Hematopoietic multipotent progenitor cell treated with erythropoietin and hydrocortisone succinate and interleukin-3 and kit ligand, for 8 days (in vitro differentiated cells): ENCODE measurements at regions not wholly inside any gene's neighbourhood (a gene's known extent, or its start where the extent isn't known, plus 50 kb on each side); places are given as distances from the start of the nearest gene placed in this dataset.
"Not testable (repeated sequence)": the region's sequence is repeated elsewhere in the genome, so short reads cannot be mapped to it uniquely, and the experiment has no call there.

ENCODE experiments used
- DNase-seq: peaks from one replicate; pipeline ENCODE4 v3.0.0-alpha.2; 2015

DNA sequence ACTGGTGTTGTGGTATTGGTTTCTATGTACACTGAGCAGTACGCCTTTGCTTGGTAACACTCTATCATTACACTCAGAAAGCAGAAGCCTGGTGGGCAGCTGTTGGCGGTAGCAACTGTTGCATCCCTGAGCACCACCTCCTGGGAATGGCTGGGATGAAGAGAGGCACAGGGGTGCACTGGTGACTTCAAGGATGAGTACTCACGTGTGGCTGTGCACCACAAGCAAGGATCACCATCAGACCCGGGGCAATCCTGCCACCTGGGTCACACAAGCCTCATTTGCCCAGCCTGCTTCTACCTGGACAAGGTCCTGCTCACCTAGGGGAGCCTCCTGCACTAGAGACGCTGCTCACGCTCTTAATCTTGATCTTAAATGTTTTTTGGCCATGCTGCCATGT, 336.4 kb downstream of the SI start:
- DNase-seq = no peak

DNA sequence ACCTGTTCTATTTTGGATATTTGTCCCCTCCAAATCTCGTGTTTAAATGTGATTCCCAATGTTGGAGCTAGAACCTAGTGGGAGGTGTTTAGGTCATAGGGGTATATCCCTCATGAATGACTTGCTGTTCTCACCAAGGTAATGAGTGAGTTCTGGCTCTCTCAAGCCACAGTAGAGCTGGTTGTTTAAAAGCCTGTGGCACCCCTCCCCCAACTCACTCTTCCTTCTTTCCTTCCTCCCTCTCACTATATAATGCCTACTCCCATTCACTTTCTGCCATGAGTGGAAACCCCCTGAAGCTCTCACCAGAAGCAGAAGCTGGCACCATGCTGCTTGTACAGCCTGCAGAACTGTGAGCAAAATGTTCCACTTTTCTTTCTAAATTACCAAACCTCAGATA, 341.1 kb downstream of the SI start:
- no peak for DNase-seq

DNA sequence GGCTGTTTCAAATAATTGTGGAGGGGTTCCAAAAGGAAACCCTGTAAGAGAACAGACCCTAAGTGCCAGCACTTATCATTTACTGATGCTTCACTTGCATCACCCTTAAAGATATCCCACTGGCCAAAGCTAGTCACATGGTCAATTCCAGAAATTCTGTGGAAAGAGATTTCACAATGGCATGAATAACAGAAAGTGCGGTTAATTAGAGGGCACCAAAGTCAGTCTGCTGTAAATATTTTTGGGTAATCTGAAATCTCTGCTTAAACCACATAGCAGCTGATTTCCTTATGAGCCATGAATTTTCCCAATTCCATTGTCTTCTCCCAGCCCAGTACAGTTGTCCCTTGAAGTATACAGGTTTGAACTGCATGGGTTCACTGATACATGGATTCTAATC, 346.1 kb downstream of the SI start:
- no peak for DNase-seq

DNA sequence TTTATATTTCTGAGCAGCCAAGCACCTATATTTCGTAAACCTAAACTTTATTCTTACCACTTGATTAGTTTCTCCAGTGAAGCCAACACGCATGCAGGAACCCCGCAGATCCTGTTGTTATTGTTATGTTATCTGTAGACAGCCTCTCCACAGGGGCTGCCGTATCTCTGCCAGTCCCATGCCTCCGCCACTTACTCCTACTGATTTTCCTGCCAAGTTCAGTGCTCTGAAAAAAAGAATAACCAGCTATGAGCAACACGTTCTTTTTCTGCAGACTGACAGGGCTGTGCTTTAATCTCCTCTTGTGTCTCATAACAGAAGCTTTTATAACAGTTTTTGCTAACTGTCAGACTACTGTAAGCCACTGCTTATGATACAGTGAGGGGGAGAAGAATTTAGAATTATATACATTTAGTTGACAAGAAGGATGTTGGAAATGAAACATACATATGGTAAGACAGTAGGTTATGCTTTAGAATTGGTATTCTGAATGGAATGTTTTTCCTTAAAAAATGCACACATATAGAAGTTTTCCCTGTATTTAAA, 347.4 kb downstream of the SI start:
- no peak for DNase-seq

DNA sequence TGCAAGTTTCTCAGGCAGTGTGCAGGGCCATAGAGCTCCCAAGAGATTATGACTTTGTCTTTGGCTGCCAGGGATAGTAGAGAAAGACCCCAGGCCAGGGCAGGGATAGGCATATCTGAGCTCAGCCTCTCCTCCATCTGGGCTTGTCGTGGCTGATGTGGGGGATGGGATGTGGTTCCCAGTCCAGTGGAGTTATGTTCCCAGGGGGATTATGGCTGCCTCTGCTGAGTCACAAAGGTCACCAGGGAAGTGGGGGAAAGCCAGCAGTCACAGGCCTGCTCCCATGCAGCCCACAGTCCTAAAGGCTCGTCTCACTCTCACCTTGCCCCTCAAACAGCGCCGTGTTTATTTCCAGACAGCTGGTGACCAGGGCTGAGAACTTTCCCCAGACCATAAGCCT, 354.9 kb downstream of the SI start:
- DNase-seq = no peak

DNA sequence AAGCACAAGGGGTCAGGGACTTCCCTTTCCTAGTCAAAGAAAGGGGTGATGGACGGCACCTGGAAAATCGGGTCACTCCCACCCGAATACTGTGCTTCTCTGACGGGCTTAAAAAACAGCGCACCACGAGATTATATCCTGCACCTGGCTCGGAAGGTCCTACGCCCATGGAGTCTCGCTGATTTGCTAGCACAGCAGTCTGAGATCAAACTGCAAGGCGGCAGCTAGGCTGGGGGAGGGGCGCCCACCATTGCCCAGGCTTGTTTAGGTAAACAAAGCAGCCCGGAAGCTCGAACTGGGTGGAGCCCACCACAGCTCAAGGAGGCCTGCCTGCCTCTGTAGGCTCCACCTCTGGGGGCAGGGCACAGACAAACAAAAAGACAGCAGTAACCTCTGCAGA, 375.5 kb downstream of the SI start:
- not testable (repeated sequence) for DNase-seq

DNA sequence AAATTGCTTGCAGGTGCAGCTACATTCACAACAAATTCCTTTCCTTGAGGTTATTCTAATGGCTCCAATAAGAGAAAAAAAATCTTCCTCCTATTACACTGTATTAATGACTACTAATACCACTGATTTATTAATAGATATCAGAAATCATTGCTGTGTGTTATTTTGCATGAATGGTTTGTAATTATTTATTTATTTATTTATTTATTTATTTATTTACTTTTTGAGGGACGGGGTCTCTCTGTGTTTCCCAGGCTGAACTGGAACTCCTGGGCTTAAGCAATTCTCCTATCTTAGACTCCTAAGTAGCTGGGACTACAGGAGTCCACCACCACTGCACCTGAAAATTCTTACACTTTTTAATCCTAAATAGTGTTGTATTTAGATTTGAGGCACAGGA, 390.4 kb downstream of the SI start:
- no peak for DNase-seq

DNA sequence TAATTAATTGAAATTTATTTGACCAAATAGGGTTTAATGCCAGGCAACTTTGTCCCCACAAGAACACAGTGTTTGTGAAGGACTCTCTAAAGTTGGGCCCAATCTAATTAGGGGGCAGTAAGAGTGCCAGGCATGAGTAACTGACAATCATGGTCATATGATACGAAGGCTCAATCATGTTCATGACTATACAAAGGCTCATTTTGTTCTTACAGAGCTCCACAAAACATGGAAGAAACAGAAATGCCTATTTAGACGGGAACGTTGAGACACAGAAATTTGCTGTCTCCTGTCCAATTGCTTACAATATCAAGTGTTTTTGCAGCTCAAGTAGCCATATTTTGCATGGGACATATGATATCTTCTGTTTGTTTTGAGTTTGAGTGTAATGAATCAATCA, 391.1 kb downstream of the SI start:
- no peak for DNase-seq

DNA sequence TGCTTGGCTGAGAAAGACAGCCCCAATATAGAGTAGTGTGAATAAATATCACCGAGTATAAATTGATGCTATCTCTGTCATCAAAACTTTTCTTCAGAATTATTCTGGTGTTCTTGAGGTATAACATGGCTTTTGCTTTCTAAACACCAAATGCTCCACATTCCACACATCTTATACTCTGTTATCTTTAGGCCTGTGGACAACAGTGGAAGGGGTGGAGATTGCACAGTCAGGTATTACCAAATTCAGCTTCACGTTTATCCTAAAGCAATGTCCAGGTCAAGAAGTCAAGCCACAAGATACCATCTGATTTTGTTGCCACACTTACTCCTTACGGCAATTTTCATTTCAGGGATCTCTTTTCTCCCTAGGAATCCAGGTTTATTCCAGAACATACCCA, 394.8 kb downstream of the SI start:
- DNase-seq = no peak

DNA sequence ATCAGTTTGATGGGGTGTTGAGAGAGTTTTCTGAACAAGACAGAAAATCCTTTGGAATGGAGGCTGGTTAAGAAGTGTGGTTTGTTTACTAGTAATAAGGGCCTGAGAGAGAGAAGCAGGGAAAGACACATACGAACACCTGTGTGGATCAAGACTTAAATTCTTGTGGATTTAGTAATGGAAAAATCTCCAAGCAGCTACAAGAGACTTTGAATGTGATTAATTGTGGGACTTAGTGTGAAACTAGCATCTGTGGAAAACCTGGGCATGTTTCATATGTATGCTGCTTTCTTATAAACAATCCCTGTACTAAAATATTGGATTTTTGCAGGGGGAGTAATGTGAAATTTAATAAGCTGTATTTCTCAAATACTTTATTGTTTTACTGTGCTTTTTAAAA, 399.1 kb downstream of the SI start:
- no peak for DNase-seq

DNA sequence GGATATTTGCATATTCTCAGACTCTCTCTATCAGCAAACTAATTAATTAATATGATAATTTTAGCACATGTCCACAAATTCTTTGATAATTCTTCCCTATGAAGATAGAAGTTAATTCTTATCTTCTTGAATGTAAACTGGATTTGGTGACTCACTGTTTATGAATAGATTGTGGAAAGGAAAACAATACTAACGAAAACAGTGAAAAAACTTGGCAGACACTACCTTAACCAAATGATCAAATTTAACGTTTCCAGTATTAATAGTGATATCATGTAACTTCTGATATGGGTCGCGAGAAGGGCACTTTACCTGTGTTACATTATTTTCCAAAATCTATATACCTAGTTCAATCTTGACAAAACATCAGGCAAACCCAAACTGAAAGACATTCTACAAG, 401.0 kb downstream of the SI start:
- no peak for DNase-seq

DNA sequence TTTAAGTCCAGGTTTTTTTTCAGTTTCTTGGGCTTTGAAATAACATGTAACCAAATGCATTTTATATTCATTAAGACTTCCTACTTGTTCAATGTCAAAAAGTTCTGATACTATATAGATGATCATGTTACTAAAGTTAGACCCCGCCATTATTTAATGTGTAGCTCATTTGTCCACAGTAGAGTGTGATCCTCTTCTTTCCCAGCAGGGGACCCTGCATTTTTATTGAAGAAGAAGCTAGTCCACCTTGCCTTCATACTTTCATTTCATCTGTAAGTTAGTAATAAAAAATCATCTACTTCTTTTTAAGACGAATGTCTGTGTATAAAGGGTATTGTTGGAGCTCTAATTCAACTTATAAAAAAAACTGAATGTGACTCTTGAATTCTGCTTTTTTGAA, 404.6 kb downstream of the SI start:
- DNase-seq = no peak

DNA sequence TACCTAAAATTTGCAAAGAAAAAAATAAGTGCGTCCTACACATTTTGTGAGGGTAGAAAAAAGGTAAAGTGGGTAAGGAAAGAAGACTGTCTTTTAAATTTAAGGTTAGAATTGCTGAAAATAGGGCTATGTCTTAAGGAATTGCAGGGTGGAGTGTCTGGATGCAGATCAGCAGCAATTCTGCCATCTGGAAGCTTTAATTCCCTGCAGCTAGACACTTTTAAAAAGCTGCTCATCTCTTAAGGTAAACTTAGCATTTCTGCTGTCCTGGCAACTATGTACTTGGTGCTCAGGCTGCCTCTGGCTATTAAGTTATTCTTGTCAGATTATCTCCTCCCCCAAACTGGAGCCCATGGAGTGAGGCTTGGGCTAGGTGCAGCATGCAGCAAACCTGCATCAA, 420.2 kb downstream of the SI start:
- DNase-seq = no peak

DNA sequence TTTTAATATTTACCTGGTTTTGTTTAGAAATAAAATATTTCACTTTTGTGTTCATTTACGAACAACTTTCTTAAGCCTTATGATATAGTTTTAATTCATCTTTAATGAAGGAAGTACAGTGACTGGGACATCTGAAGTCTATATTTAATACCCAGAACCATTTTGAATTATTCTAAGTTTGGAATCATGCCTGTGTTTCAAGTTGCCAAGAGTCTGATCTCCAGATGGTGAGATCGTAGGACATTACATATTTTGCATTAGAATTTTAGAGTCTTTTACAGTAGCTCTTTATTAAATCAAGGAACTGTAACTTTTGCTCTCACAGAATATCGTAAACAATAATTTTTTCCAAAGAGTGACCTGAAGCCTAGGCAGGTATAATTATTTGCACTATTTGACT, 420.7 kb downstream of the SI start:
- DNase-seq = no peak

DNA sequence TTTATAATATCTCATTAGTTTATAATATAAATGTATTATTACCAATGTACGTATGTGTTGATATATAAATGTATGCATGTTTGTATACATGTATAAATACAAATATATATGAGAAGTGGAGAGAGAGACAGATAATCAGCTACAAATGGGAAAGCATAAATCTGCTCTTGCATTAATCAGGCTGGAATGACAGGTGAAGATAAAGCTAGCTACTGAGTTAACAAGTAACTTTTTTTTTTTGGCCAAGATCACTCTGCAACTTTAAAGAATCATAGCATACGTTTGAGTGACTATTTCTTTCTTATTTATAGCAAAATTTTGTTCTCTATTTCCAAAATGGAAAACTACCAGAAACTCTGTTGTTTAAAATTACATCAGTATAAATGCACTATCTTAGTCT, 422.8 kb downstream of the SI start:
- no peak for DNase-seq

DNA sequence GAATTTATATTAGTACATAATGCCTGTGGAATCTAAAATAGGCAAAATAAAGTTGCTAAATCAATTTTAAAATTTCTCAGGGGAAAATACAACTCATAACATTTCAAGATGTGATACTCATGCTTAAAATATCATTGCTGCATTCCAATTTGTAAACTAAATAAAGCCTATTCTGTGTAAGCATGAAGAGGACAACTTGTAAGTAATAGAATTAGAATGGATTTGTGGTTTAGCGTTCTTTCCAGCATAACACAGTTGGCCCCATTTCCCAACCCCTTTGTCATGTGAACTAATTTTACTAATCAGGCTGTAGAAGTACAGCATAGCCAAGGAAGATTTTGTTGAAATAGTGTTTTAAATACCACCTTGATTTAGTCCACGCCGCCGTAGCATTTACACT, 437.2 kb downstream of the SI start:
- DNase-seq = no peak

DNA sequence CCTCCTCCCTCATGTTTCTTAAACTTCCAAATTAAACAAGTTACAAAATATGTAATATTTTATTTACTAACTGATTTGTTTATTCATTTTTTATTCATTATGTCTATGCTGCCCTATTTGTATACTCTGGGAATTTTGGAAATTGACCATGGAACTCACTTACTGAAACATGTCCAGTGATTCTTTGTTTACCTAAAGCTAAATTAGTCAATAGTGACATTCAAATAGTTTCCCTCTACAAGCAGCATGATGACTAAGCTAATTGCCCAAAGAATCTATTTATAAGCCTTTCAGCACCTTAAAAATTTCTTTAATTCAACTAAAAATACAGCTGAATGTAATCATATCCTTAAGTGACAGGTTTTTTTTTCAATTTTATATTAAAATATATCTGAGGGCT, 437.7 kb downstream of the SI start:
- DNase-seq = no peak

DNA sequence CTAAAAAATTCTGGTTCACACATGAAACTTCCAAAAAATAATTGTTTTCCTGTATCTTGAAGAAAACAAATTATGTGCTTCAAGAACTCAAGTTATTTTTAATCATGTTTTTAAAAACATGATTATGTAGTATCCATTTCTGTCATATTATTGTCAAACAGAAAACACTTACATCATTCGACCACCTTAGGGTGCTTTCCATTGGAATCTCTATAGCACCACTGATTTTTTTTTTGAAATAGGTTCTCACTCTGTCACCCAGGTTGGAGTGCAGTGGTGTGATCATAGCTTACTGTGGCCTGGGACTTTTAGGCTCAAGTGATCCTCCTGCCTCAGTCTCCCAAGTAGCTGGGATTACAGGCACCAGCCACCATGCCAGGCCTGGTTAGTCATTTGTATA, 457.3 kb downstream of the SI start:
- DNase-seq = no peak

DNA sequence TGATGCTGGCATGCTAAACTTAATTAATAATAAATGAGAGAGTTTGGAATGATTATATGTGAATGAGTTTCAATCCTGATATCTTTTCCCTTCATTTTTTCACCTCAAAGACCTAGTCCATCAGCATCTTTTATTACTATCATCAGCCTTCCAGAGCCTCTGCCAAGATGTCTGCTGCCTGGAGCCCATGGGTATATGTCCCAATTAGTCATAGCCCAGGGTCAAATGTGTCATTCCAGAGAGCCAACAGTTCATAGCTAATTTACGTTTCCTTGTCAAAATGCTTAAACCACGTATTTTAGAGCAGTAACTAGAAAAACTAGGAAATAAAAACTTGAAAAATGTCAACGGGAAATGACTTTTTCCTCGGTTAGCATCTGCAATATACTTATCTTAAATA, 457.9 kb downstream of the SI start:
- DNase-seq = no peak

DNA sequence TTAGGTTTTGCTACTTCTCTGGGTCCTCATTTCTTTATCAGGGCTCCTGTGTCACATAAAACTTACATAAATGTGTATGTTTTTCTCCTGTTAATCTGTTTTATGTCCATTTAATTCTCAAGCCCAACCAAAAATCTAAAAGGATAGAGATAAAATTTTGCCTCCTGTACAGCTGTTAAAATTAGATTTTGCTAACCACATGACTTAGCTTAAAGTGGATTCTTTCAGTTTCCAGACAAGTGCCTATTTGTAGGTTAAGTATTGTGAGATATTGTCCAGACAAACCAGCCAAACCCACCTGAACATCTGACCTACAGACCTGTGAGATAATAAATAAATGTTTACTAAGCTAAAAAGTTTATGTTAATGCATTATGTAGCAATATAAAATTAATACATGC, 465.5 kb downstream of the SI start:
- no peak for DNase-seq

DNA sequence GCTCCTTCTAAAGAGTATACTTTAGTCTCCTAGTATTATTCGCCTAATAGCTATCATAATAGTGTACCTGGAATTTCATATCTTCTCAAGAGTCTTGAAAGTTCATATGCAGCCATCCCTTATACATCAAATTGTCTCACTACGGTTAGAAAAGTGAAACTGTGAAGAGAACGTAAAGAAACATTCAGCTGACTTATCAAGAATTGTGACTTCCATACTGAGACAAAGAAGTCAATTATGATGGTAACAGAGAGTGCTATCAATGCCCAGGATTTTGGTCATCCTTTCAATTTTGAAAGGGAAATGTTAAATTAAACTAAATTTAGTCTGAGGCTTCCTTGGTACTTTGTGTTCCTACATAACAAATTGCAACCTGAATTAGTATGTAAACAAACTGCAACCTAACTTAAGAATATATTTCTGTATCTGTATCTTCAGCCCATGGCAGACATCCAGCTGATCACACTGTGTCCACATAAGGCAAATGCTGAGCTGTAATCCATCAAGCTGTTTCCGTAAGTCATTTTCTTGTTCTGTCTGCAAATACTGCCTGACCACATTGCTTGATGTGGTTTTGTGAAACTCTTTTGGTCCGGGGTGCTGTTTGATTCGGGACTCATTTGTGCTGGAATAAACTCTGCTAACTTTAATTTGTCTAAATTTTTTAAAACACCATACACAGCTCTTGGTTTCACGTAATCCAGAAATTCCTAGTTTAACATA, 469.6 kb downstream of the SI start:
- DNase-seq = no peak

DNA sequence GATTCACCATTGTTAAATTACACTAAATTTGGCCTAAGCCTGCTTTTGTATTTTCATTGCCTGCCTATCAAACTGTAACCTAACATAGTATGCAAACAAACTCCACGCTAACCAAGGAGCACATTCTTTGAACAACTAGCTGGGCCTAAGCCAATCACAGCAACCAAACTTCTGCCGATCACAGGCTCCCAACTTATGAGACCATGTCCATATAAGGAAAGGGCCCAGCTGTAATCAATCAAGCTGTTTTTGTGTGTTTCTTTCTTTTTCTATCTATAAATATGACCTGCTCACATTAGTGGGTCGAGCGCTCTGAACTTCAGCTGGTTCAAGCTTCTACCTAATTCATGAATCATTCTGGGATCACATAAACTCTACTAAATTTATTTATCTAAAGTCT, 473.6 kb downstream of the SI start:
- DNase-seq = no peak

DNA sequence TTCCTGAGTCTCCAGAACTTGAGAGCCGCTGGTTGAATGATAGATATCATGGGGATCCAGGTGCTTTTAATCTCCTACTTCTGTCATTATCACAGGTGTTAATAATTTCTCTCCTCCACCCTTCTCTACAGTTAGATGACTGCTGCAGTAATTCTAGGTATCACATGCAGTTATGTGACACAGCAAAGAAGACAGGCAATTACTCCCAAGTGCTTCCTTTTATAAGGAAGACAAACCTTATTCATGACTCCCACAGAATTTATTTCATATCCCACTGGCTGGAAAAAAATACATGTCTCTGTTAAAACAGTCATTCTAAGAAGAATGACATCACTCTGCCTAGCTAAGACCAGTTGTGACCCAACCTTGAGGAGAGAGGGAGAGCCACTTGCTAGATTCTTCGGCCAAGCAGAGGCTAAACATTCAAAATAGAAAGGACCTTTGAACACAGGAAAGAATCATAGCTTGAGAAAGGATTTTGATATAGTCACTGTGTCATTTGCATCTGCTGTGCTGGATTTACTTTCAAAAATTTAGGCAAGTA, 500.6 kb downstream of the SI start:
- DNase-seq = no peak

DNA sequence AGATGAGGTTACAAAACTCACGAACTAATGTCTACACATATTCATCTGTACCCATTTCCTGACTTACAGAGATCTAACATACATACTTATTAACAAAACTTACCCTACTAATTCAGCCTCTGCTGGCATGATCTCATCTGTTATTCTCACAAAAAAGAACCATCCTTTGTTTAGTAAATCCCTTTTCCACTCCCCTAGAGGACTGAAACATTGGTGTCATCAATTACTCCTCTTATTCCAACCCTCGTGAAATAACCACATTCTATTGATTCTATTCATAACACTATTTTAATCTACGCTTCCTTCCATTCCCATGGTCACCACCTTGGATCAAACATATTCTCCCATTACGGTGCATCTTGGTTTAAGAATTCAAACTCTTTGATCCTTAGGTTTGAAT, 505.9 kb downstream of the SI start:
- DNase-seq = no peak

DNA sequence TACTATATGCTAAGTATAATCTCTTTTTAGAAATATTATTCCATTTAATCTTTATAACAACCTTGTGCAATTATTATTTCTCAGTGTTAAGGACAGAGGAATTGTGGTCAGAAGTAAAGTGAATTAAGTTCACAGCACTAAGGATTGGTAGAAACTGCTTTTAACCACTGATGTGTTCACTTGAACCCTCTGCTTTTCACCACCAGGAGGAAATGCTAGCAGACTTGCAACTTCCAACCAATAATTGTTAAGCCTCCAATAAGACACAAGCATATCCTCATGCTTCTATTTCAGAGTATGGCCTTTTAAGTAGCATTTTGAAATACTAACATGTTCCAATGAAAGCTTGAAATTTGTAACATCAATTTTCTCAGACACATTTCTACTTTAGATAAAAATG, 527.4 kb downstream of the SI start:
- no peak for DNase-seq
